ENCODE measurements at regions not wholly inside any gene's neighbourhood (a gene's known extent, or its start where the extent isn't known, plus 50 kb on each side); places are given as distances from the start of the nearest gene placed in this dataset.

DNA sequence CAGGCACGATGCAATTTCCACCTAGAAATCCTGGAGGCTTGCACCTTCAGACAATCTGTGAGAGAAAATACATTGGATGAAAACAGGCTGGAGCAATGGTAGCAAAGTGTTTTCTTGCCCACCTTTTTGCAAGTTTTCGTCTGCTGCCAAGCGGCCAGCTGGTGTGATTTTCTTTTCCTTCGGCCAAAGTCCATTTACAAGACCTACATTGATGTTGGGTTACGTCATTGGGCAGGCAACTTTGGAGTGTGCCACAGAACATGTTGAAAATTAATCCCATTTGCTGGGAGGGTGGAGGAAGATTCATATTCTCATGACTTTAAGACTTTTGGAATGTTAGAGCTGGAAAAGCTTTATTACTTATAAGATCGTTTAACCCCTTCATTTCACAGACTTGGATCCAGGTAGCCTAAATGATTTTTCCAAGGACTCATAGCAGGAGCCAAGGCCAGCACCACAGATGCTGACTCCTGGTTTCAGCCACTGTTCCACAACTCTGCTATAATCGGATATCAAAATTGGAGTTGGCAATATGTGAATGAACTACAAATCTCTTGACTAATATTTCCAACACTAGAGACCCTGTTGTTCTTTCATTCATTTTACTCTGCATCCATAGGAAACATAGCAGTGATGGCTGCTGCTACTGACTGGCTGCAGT lies 352.1 kb downstream of the RND3 start:
- H3K36me3 ChIP-seq = no peaks in the 10 kb centered on the region
- no peak for DNase-seq
- H3K4me1 ChIP-seq = no peaks in the 10 kb centered on the region
- ATAC-seq = no peak
- TF ChIP-seq, protein P1, sequence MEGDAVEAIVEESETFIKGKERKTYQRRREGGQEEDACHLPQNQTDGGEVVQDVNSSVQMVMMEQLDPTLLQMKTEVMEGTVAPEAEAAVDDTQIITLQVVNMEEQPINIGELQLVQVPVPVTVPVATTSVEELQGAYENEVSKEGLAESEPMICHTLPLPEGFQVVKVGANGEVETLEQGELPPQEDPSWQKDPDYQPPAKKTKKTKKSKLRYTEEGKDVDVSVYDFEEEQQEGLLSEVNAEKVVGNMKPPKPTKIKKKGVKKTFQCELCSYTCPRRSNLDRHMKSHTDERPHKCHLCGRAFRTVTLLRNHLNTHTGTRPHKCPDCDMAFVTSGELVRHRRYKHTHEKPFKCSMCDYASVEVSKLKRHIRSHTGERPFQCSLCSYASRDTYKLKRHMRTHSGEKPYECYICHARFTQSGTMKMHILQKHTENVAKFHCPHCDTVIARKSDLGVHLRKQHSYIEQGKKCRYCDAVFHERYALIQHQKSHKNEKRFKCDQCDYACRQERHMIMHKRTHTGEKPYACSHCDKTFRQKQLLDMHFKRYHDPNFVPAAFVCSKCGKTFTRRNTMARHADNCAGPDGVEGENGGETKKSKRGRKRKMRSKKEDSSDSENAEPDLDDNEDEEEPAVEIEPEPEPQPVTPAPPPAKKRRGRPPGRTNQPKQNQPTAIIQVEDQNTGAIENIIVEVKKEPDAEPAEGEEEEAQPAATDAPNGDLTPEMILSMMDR (IDR thresholded peaks at IDR 0.05) = no peak
- no peaks in the 10 kb centered on the region for H3K27me3 ChIP-seq (ENCODE audit: low read depth)
- H3K27ac ChIP-seq = no peak overlapping the region
- intact Hi-C loops (cut with DNase I) = no loop called here
- H3K9me3 ChIP-seq = no peaks in the 10 kb centered on the region
- no peak overlapping the region for H3K4me3 ChIP-seq

DNA sequence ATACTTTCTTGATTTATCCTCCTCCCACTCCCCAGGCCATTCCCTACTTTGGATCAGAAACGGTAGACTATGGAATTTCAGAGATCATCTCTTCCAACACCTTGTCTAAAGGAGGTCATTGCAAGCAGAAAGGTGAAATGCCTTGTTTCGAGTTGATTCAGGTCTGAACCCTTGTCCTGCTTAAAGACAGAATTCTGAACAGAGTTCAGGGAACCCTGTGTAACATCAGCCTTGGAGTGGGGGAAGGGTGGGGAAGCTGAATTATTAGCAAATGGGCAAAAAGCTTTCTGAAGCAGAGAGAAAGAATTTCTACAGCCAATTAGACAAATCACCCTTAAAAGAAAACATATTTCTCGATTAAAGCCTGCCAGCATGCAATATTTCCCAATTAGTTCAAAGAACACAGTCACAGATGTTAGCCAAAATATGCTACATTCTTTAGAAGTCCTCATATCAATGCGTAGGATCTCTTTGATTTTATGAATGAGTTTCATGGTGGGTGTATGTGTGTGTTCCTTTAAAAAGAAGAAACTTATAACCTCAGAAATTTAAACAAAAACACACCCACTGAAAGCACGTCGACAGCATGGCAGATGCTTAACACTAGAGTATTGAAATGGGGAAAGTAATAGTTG lies 353.1 kb downstream of the RND3 start:
- Histone ChIP-seq H3K4me3 (no peak overlapping the region), H3K9me3 (no peaks in the 10 kb centered on the region), H3K36me3 (no peaks in the 10 kb centered on the region), H3K27me3 (ENCODE audit: low read depth) (no peaks in the 10 kb centered on the region), H3K4me1 (no peaks in the 10 kb centered on the region), H3K27ac (no peak overlapping the region)
- intact Hi-C loops (cut with DNase I) = no loop called here
- no peak for DNase-seq
- TF ChIP-seq, protein P1 (IDR thresholded peaks at IDR 0.05) = no peak
- ATAC-seq = no peak

DNA sequence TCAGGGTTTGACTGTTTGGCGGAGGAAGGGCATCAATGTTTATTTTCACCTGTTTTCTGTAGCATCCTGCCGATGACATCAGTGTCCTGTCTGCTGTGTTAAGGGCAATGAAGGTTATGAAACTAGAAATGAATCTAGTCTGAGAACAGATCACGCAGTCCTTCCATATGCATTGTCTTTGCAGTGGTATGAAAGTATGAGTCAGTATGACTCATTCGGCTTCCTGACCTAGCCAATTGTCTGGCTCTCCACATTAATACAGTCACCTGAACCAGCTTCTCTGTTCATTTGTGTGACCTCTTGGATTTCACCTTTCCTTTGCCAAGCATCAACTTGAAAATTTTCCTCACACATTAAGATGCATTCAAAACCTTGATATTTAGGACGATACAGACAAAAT lies 353.8 kb downstream of the RND3 start:
- H3K27ac ChIP-seq = no peak overlapping the region
- intact Hi-C loops (cut with DNase I) = no loop called here
- DNase-seq (no peak), ATAC-seq (no peak)
- H3K4me3 ChIP-seq = no peak overlapping the region
- H3K9me3 ChIP-seq = no peaks in the 10 kb centered on the region
- H3K36me3 ChIP-seq = no peaks in the 10 kb centered on the region
- TF ChIP-seq, protein P1 (IDR thresholded peaks at IDR 0.05) = no peak
- H3K4me1 ChIP-seq = no peaks in the 10 kb centered on the region
- no peaks in the 10 kb centered on the region for H3K27me3 ChIP-seq (ENCODE audit: low read depth)

DNA sequence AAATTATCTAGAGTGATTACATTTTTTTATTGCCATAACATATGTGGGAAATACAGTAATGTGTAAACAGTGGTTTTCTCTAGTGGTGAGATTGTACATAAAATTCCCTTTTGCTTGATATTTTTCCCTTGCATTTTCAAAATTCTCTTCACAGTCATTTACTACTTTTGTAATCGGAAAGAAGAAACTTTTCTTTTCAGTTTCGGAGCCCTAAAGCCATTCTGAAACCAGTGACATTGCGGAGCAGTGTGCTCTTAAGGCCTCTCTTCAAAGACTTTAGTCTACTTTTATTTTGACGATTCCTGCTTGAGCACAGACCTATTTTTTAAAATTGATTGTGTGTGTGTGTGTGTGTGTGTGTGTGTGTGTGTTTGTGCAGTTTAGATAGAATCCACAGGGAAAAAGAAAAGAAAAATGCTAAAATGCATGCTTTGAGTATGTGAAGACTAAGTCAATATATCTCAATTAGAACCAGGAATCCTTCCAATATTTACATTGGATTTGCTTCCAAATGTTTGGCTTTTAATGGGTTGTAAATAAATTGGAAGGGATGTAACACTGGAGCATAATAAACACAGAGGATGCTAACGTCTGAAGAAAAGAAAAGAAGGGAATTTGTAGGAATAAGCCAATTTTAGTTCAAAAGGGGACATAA lies 357.4 kb downstream of the RND3 start:
- no peak overlapping the region for H3K27ac ChIP-seq
- no peaks in the 10 kb centered on the region for H3K4me1 ChIP-seq
- intact Hi-C loops (cut with DNase I) = no loop called here
- TF ChIP-seq, protein P1 (IDR thresholded peaks at IDR 0.05) = no peak
- no peak for DNase-seq
- no peak for ATAC-seq
- H3K9me3 ChIP-seq = no peaks in the 10 kb centered on the region
- H3K4me3 ChIP-seq = no peak overlapping the region
- no peaks in the 10 kb centered on the region for H3K27me3 ChIP-seq (ENCODE audit: low read depth)
- H3K36me3 ChIP-seq = no peaks in the 10 kb centered on the region

DNA sequence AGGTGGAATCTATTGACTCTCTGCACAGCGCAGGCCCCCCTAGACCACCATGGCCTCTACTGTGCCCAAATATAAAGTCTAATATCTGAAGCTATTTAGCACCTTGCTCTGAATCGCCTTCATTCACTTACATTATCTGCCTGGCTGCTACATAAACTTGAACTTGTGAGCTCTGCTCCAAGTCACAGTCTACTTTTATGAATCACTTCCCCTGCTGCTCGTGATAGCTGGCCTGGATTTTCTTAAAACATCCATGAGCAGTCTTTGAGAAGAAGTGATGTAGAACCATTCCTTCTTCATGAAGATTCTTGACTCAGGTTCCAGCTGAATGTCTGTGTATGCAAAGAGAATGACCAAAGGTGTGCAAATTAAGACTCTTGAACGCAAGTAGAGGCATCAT lies 359.5 kb downstream of the RND3 start:
- TF ChIP-seq, protein P1 (IDR thresholded peaks at IDR 0.05) = no peak
- Histone ChIP-seq H3K36me3 (no peaks in the 10 kb centered on the region), H3K9me3 (no peaks in the 10 kb centered on the region), H3K4me1 (no peaks in the 10 kb centered on the region), H3K4me3 (no peak overlapping the region), H3K27ac (no peak overlapping the region), H3K27me3 (ENCODE audit: low read depth) (no peaks in the 10 kb centered on the region)
- intact Hi-C loops (cut with DNase I) = no loop called here
- DNase-seq (no peak), ATAC-seq (no peak)
